ENCODE measurements at regions not wholly inside any gene's neighbourhood (a gene's known extent, or its start where the extent isn't known, plus 50 kb on each side); places are given as distances from the start of the nearest gene placed in this dataset.

DNA sequence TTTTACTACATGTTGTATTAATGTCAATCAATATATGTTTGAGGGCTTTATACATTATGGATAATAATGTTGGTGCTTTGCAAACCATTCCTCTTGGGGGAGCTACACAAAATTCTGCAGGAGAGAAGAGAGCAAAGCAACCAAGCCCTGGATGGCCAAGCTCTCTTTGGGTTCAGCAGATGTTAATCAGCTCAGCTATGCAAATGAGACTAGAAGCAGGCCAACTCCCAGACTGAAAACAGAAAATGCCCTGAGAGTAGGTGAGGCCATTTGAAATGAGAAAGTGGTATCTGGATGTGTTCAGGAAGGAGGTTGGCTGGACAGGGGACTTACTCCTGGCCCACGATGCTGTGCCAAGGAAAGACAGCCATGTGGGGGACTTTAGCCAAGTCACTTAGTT, 387.0 kb downstream of the BCOR start:
- H3K4me2 ChIP-seq (ENCODE audit: low read length): no peak overlapping the region
- H3K4me3 ChIP-seq (ENCODE audit: low read depth, low read length, poor library complexity, severe bottlenecking): no peak overlapping the region
- H4K20me1 ChIP-seq (ENCODE audit: insufficient read depth, low read length): no peaks in the 10 kb centered on the region
- H2AFZ ChIP-seq (ENCODE audit: low read length): no peak overlapping the region
- H3K27me3 ChIP-seq (ENCODE audit: insufficient read depth, low read length): no peaks in the 10 kb centered on the region
- no peak for TF ChIP-seq EZH2 (IDR thresholded peaks at IDR 0.05; ENCODE audit: borderline replicate concordance, low read length)
- TF ChIP-seq, protein P1, sequence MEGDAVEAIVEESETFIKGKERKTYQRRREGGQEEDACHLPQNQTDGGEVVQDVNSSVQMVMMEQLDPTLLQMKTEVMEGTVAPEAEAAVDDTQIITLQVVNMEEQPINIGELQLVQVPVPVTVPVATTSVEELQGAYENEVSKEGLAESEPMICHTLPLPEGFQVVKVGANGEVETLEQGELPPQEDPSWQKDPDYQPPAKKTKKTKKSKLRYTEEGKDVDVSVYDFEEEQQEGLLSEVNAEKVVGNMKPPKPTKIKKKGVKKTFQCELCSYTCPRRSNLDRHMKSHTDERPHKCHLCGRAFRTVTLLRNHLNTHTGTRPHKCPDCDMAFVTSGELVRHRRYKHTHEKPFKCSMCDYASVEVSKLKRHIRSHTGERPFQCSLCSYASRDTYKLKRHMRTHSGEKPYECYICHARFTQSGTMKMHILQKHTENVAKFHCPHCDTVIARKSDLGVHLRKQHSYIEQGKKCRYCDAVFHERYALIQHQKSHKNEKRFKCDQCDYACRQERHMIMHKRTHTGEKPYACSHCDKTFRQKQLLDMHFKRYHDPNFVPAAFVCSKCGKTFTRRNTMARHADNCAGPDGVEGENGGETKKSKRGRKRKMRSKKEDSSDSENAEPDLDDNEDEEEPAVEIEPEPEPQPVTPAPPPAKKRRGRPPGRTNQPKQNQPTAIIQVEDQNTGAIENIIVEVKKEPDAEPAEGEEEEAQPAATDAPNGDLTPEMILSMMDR (IDR thresholded peaks at IDR 0.05; ENCODE audit: low read length): no peak
- no peak overlapping the region for H3K27ac ChIP-seq (ENCODE audit: low read depth, low read length, poor library complexity, severe bottlenecking)
- no peak overlapping the region for H3K9ac ChIP-seq (ENCODE audit: low read length)
- H3F3A ChIP-seq (ENCODE audit: insufficient read depth, low read length): no peaks in the 10 kb centered on the region
- no peaks in the 10 kb centered on the region for H3K79me2 ChIP-seq (ENCODE audit: insufficient read depth, low read length)
- no peaks in the 10 kb centered on the region for H3K4me1 ChIP-seq (ENCODE audit: insufficient read depth, low read length, severe bottlenecking)
- H3K9me3 ChIP-seq (ENCODE audit: low read length): no peaks in the 10 kb centered on the region
- no peaks in the 10 kb centered on the region for H3K9me2 ChIP-seq (ENCODE audit: low read depth, low read length)
- H3K36me3 ChIP-seq (ENCODE audit: insufficient read depth, low read length): no peaks in the 10 kb centered on the region

DNA sequence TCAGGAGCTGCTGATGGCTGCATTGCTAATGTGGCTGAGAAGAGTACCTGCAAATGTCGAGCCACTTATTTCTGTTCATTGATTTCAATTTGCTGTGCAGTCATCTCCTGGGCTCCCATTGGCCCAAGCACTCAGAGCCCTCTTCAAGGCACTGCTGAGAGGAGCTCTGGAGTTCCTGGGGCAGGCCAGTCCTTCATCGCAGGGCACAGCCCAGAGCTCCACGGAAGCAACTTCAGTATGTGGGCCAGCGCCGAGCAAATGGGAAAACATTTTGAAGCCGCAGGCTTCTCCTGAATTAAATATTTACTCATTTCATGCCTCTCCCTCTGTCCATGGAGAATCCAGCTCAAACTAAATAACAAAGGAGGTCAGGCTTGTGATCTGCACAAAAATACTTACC, 383.3 kb downstream of the BCOR start:
- no peaks in the 10 kb centered on the region for H3K4me1 ChIP-seq (ENCODE audit: insufficient read depth, low read length, severe bottlenecking)
- no peaks in the 10 kb centered on the region for H3K79me2 ChIP-seq (ENCODE audit: insufficient read depth, low read length)
- H3K9ac ChIP-seq (ENCODE audit: low read length): no peak overlapping the region
- no peak overlapping the region for H3K4me3 ChIP-seq (ENCODE audit: low read depth, low read length, poor library complexity, severe bottlenecking)
- no peaks in the 10 kb centered on the region for H3K36me3 ChIP-seq (ENCODE audit: insufficient read depth, low read length)
- H2AFZ ChIP-seq (ENCODE audit: low read length): no peak overlapping the region
- no peaks in the 10 kb centered on the region for H3K9me3 ChIP-seq (ENCODE audit: low read length)
- no peaks in the 10 kb centered on the region for H3K27me3 ChIP-seq (ENCODE audit: insufficient read depth, low read length)
- H3F3A ChIP-seq (ENCODE audit: insufficient read depth, low read length): no peaks in the 10 kb centered on the region
- no peaks in the 10 kb centered on the region for H3K9me2 ChIP-seq (ENCODE audit: low read depth, low read length)
- H4K20me1 ChIP-seq (ENCODE audit: insufficient read depth, low read length): no peaks in the 10 kb centered on the region
- no peak overlapping the region for H3K4me2 ChIP-seq (ENCODE audit: low read length)
- no peak overlapping the region for H3K27ac ChIP-seq (ENCODE audit: low read depth, low read length, poor library complexity, severe bottlenecking)
- TF ChIP-seq EZH2 (IDR thresholded peaks at IDR 0.05; ENCODE audit: borderline replicate concordance, low read length): no peak
- TF ChIP-seq, protein P1 (IDR thresholded peaks at IDR 0.05; ENCODE audit: low read length): no peak

DNA sequence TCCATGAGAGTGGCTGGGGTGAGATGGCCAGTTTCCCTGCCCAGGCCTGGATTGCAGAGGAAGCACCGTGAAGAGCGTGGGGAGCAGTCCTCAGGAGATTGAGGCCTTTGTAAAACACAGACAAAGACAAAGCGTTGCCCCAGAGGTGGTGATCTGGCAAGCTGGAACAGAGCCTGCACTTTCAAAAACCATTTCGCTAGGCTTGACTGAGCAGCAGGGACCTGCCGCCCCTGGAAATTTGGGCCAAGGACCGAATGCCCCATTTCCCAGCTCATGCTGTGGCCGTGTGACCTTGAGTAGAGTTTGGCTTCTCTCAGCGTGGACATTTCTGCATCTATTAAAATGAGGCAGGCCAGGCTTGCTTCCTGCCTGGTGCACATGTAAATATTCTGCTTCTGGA, 381.4 kb downstream of the BCOR start:
- no peak for TF ChIP-seq EZH2 (IDR thresholded peaks at IDR 0.05; ENCODE audit: borderline replicate concordance, low read length)
- TF ChIP-seq, protein P1 (IDR thresholded peaks at IDR 0.05; ENCODE audit: low read length): no peak
- Histone ChIP-seq H3F3A (ENCODE audit: insufficient read depth, low read length) (no peaks in the 10 kb centered on the region), H3K9ac (ENCODE audit: low read length) (no peak overlapping the region), H3K27ac (ENCODE audit: low read depth, low read length, poor library complexity, severe bottlenecking) (no peak overlapping the region), H3K9me2 (ENCODE audit: low read depth, low read length) (no peaks in the 10 kb centered on the region), H3K4me3 (ENCODE audit: low read depth, low read length, poor library complexity, severe bottlenecking) (no peak overlapping the region), H3K36me3 (ENCODE audit: insufficient read depth, low read length) (no peaks in the 10 kb centered on the region), H3K79me2 (ENCODE audit: insufficient read depth, low read length) (no peaks in the 10 kb centered on the region), H3K27me3 (ENCODE audit: insufficient read depth, low read length) (no peaks in the 10 kb centered on the region), H3K9me3 (ENCODE audit: low read length) (no peaks in the 10 kb centered on the region), H4K20me1 (ENCODE audit: insufficient read depth, low read length) (no peaks in the 10 kb centered on the region), H3K4me2 (ENCODE audit: low read length) (no peak overlapping the region), H2AFZ (ENCODE audit: low read length) (no peak overlapping the region), H3K4me1 (ENCODE audit: insufficient read depth, low read length, severe bottlenecking) (no peaks in the 10 kb centered on the region)
